OCI-LY1 (cell line): ENCODE measurements at regions not wholly inside any gene's neighbourhood (a gene's known extent, or its start where the extent isn't known, plus 50 kb on each side); places are given as distances from the start of the nearest gene placed in this dataset.

Experiments used
- H2AFZ ChIP-seq: fragments of 200-600 bp; sonication (generic), shearing (Covaris generic); 2 replicates; pipeline ENCODE4 v1.6.0; 2014; ENCODE audit warnings: antibody characterized with exemption, mild to moderate bottlenecking, low read length
- H3F3A ChIP-seq: fragments of 200-600 bp; sonication (generic), shearing (Covaris generic); 2 replicates; pipeline ENCODE4 v1.6.0; 2014; ENCODE audit warnings: mild to moderate bottlenecking, antibody characterized with exemption, low read length, moderate library complexity; ENCODE audit not compliant: insufficient read depth
- H3K27ac ChIP-seq: fragments of 200-600 bp; sonication (generic); 2 replicates; pipeline ENCODE4 v1.5.1; 2014; ENCODE audit warnings: low read length, mixed run types, mild to moderate bottlenecking, low read depth; ENCODE audit not compliant: poor library complexity, severe bottlenecking
- H3K27me3 ChIP-seq: fragments of 200-600 bp; sonication (generic); 2 replicates; pipeline ENCODE4 v1.6.0; 2014; ENCODE audit warnings: antibody characterized with exemption, mild to moderate bottlenecking, low read length, moderate library complexity; ENCODE audit not compliant: insufficient read depth
- H3K36me3 ChIP-seq: fragments of 200-600 bp; sonication (generic); 2 replicates; pipeline ENCODE4 v1.6.1; 2014; ENCODE audit warnings: mild to moderate bottlenecking, antibody characterized with exemption, low read length, moderate library complexity, mixed read lengths; ENCODE audit not compliant: insufficient read depth
- H3K4me1 ChIP-seq: fragments of 200-600 bp; sonication (generic); 2 replicates; pipeline ENCODE4 v1.5.1; 2014; ENCODE audit warnings: mild to moderate bottlenecking, low read length, moderate library complexity; ENCODE audit not compliant: insufficient read depth, severe bottlenecking
- H3K4me2 ChIP-seq: fragments of 200-600 bp; sonication (generic), shearing (Covaris generic); 2 replicates; pipeline ENCODE4 v1.6.1; 2014; ENCODE audit warnings: low read length
- H3K4me3 ChIP-seq: fragments of 200-600 bp; sonication (generic); 2 replicates; pipeline ENCODE4 v1.5.1; 2014; ENCODE audit warnings: low read length, low read depth, mild to moderate bottlenecking, mixed read lengths; ENCODE audit not compliant: poor library complexity, severe bottlenecking
- H3K79me2 ChIP-seq: fragments of 200-600 bp; shearing (Covaris generic); 2 replicates; pipeline ENCODE4 v1.6.1; 2016; ENCODE audit warnings: mixed run types, low read length, mixed read lengths; ENCODE audit not compliant: insufficient read depth
- H3K9ac ChIP-seq: fragments of 200-600 bp; sonication (generic), shearing (Covaris generic); 2 replicates; pipeline ENCODE4 v1.6.1; 2014; ENCODE audit warnings: mild to moderate bottlenecking, low read length, mixed read lengths
- H3K9me2 ChIP-seq: fragments of 200-600 bp; sonication (generic), shearing (Covaris generic); 2 replicates; pipeline ENCODE4 v1.6.1; 2014; ENCODE audit warnings: low read depth, mild to moderate bottlenecking, low read length, mixed read lengths
- H3K9me3 ChIP-seq: fragments of 200-600 bp; shearing (Covaris generic); 2 replicates; pipeline ENCODE4 v1.6.1; 2014; ENCODE audit warnings: low read length, mixed read lengths
- H4K20me1 ChIP-seq: fragments of 200-600 bp; sonication (generic), shearing (Covaris generic); 2 replicates; pipeline ENCODE4 v1.6.0; 2016; ENCODE audit warnings: mild to moderate bottlenecking, low read length; ENCODE audit not compliant: insufficient read depth
- EZH2 ChIP-seq: fragments of 200-600 bp; sonication (generic), shearing (Covaris generic); IDR thresholded peaks from 2 replicates; pipeline ENCODE4 v1.8.0; 2017; ENCODE audit warnings: borderline replicate concordance, mixed run types, mild to moderate bottlenecking, antibody characterized with exemption, low read length, moderate library complexity, mixed read lengths
- TF ChIP-seq, protein P1 (sequence below): fragments of 200-600 bp; sonication (generic), shearing (Covaris generic); IDR thresholded peaks from 2 replicates; pipeline ENCODE4 v1.5.1; 2017; ENCODE audit warnings: mild to moderate bottlenecking, antibody characterized with exemption, low read length, moderate library complexity, mixed read lengths

- Histone ChIP-seq H2AFZ (no peak overlapping the region), H3K27me3 (no peaks in the 10 kb centered on the region), H3K9me2 (no peaks in the 10 kb centered on the region), H3K4me2 (no peak overlapping the region), H3K4me3 (no peak overlapping the region), H3F3A (no peaks in the 10 kb centered on the region), H3K9ac (no peak overlapping the region), H3K36me3 (no peaks in the 10 kb centered on the region), H3K27ac (no peak overlapping the region), H3K9me3 (no peaks in the 10 kb centered on the region), H3K79me2 (no peaks in the 10 kb centered on the region), H4K20me1 (no peaks in the 10 kb centered on the region), H3K4me1 (no peaks in the 10 kb centered on the region)
- no peak for TF ChIP-seq EZH2
- TF ChIP-seq, protein P1, sequence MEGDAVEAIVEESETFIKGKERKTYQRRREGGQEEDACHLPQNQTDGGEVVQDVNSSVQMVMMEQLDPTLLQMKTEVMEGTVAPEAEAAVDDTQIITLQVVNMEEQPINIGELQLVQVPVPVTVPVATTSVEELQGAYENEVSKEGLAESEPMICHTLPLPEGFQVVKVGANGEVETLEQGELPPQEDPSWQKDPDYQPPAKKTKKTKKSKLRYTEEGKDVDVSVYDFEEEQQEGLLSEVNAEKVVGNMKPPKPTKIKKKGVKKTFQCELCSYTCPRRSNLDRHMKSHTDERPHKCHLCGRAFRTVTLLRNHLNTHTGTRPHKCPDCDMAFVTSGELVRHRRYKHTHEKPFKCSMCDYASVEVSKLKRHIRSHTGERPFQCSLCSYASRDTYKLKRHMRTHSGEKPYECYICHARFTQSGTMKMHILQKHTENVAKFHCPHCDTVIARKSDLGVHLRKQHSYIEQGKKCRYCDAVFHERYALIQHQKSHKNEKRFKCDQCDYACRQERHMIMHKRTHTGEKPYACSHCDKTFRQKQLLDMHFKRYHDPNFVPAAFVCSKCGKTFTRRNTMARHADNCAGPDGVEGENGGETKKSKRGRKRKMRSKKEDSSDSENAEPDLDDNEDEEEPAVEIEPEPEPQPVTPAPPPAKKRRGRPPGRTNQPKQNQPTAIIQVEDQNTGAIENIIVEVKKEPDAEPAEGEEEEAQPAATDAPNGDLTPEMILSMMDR = no peak
Observed at GRCh38 chrX:40247382-40247781, 149.6 kb upstream of the BCOR start.

DNA sequence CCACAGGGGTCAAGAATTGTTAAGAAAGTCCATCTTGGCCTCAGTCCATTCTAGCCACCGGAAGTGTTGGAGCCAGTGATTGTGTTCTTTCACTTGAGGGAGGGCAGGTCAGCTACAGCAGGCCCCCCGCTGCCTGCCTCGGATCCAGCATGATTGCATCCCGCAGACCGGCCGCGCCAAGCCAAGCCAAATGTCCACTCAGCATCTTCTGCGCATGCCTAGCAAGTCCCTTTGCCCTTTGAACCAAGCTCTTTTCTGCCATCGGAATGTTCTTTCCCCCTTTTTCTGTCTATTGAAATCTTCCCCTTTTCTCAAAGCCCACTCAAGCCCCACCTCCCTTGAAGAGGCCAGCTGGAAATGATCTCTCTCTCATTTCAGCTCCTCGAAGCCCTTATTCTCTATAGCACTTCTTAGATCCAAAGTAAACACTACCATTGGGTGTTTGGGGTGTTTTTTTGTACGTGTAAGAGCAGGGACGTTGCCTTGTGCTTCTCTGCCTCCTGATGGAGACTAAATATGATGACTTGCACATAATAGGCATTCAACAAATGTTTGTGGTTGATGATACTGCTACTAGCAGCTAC is 147.8 kb upstream of the BCOR start:
- no peak overlapping the region for H3K4me2 ChIP-seq
- no peaks in the 10 kb centered on the region for H3K36me3 ChIP-seq
- H2AFZ ChIP-seq = no peak overlapping the region

GRCh38 chrX:40244980-40245379 is 147.2 kb upstream of the BCOR start:
- Histone ChIP-seq H3K9me2 (no peaks in the 10 kb centered on the region), H3K9me3 (no peaks in the 10 kb centered on the region), H2AFZ (no peak overlapping the region), H3F3A (no peaks in the 10 kb centered on the region), H3K4me1 (no peaks in the 10 kb centered on the region), H3K79me2 (no peaks in the 10 kb centered on the region), H3K27ac (no peak overlapping the region), H4K20me1 (no peaks in the 10 kb centered on the region), H3K27me3 (no peaks in the 10 kb centered on the region), H3K4me2 (no peak overlapping the region), H3K9ac (no peak overlapping the region), H3K4me3 (no peak overlapping the region), H3K36me3 (no peaks in the 10 kb centered on the region)
- TF ChIP-seq EZH2 = no peak
- TF ChIP-seq, protein P1 = no peak

More for the DNA sequence above, 147.8 kb upstream of the BCOR start:
- H3K9ac ChIP-seq = no peak overlapping the region
- H3K9me2 ChIP-seq = no peaks in the 10 kb centered on the region
- H3K4me1 ChIP-seq = no peaks in the 10 kb centered on the region
- TF ChIP-seq EZH2 = no peak
- TF ChIP-seq, protein P1 = no peak
- H3K27ac ChIP-seq = no peak overlapping the region
- no peaks in the 10 kb centered on the region for H3K9me3 ChIP-seq
- no peak overlapping the region for H3K4me3 ChIP-seq
- H3F3A ChIP-seq = no peaks in the 10 kb centered on the region
- H3K27me3 ChIP-seq = no peaks in the 10 kb centered on the region
- no peaks in the 10 kb centered on the region for H3K79me2 ChIP-seq
- H4K20me1 ChIP-seq = no peaks in the 10 kb centered on the region
